ENCODE measurements at regions not wholly inside any gene's neighbourhood (a gene's known extent, or its start where the extent isn't known, plus 50 kb on each side); places are given as distances from the start of the nearest gene placed in this dataset.

DNA sequence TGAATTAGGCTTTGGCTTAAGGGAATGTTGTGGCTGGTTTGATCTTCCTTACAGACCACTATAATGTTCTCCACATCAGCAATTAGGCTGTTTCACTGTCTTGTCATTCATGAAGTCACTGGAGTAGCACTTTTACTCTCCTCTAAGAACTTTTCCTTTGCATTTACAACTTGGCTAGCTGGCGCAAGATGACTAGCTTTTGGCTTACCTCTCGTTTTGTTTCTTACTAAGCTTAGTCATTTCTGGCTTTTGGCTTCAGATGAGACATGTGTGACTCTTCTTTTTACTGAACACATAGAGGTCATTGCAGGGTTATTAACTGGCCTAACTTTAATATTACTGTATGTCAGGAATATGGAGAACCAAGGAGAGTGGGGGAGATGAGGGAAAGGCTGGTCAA is 143.2 kb downstream of the PTCHD4 start:
- TF ChIP-seq, protein P1, sequence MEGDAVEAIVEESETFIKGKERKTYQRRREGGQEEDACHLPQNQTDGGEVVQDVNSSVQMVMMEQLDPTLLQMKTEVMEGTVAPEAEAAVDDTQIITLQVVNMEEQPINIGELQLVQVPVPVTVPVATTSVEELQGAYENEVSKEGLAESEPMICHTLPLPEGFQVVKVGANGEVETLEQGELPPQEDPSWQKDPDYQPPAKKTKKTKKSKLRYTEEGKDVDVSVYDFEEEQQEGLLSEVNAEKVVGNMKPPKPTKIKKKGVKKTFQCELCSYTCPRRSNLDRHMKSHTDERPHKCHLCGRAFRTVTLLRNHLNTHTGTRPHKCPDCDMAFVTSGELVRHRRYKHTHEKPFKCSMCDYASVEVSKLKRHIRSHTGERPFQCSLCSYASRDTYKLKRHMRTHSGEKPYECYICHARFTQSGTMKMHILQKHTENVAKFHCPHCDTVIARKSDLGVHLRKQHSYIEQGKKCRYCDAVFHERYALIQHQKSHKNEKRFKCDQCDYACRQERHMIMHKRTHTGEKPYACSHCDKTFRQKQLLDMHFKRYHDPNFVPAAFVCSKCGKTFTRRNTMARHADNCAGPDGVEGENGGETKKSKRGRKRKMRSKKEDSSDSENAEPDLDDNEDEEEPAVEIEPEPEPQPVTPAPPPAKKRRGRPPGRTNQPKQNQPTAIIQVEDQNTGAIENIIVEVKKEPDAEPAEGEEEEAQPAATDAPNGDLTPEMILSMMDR (IDR thresholded peaks at IDR 0.05; ENCODE audit: poor library complexity), result no peak
- no peak for TF ChIP-seq EZH2 (IDR thresholded peaks at IDR 0.05; ENCODE audit: borderline replicate concordance)

Data from hepatocyte (in vitro differentiated cells).